ENCODE measurements at regions not wholly inside any gene's neighbourhood (a gene's known extent, or its start where the extent isn't known, plus 50 kb on each side); places are given as distances from the start of the nearest gene placed in this dataset.

GRCh38 chr4:54433686-54434085 lies 204.6 kb downstream of the PDGFRA start:
- no peaks in the 10 kb centered on the region for H4K20me1 ChIP-seq (ENCODE audit: insufficient read depth, low read length)
- H3K36me3 ChIP-seq (replicated peaks in 1 of 2; ENCODE audit: control insufficient read depth in 1 of 2, insufficient read depth in 2 of 2, low read length in 2 of 2), result no peaks in the 10 kb centered on the region
- ATAC-seq (no peak), FAIRE-seq (no peak), DNase-seq (ENCODE audit: low spot score) (no peak)
- POLR2A ChIA-PET, result no interaction called here
- H2AFZ ChIP-seq (ENCODE audit: low read length), result no peak overlapping the region
- no peak overlapping the region for H3K27ac ChIP-seq (ENCODE audit: extremely low read length, insufficient read depth, low read length)
- no peak overlapping the region for H3K9ac ChIP-seq (ENCODE audit: insufficient read depth, low read depth, low read length)
- H3K4me1 ChIP-seq (ENCODE audit: insufficient read depth, low read length), result no peaks in the 10 kb centered on the region
- H3K4me2 ChIP-seq (ENCODE audit: low read depth, low read length), result no peak overlapping the region
- CTCF ChIA-PET (ENCODE audit: low intra/inter-chr PET ratio, low total read pairs), result no interaction called here
- no peak overlapping the region for H3K4me3 ChIP-seq (replicated peaks in 1 of 3; ENCODE audit: insufficient read depth in 1 of 3, low read depth in 2 of 3, low read length in 3 of 3)
- intact Hi-C loops (cut with micrococcal nuclease; ENCODE audit: unreplicated experiment) (no loop called here), in situ Hi-C loops (cut with HindIII; ENCODE audit: extremely low pct_ligation_motif_present, low pct_unique_long_range_greater_than_20kb) (no loop called here)
- no peaks in the 10 kb centered on the region for H3K79me2 ChIP-seq (ENCODE audit: insufficient read depth, low read length)
- no peaks in the 10 kb centered on the region for H3K9me3 ChIP-seq (ENCODE audit: low read length)
- no peaks in the 10 kb centered on the region; a peak in 1 of 5 replicates for H3K27me3 ChIP-seq (ENCODE audit: control insufficient read depth in 1 of 2, insufficient read depth in 2 of 2, low read length in 2 of 2)
- 12% methylated on average over 3 of the region's 3 CpGs for WGBS (ENCODE audit: low lambda C conversion rate)
- 0 out of 2 replicates have a peak, but pooled peaks have one; percentile 9 for TF ChIP-seq CTCF (CRISPR knock-in tag; IDR thresholded peaks at IDR 0.05)
- TF ChIP-seq DDIT3 (CRISPR knock-in tag; IDR thresholded peaks at IDR 0.05), result no peak
- TF ChIP-seq SMARCC2 (IDR thresholded peaks at IDR 0.05), result no peak
- TF ChIP-seq SUZ12 (IDR thresholded peaks at IDR 0.05; ENCODE audit: low read depth, low read length), result no peak
- BruUV-seq (replicated peaks), result no TSS peak

GRCh38 chr4:54439831-54440243 lies 210.7 kb downstream of the PDGFRA start:
- 2% methylated on average over 6 of the region's 6 CpGs for WGBS (ENCODE audit: low lambda C conversion rate)
- ATAC-seq, result no peak
- no peak for TF ChIP-seq DNMT3B (CRISPR knock-in tag; conservative IDR thresholded peaks at IDR 0.05)
- no peak for TF ChIP-seq ELK4 (CRISPR knock-in tag; IDR thresholded peaks at IDR 0.05; ENCODE audit: borderline replicate concordance)
- no peak for TF ChIP-seq GATAD1 (CRISPR knock-in tag; IDR thresholded peaks at IDR 0.05)
- no peak for TF ChIP-seq SMYD3 (CRISPR knock-in tag; IDR thresholded peaks at IDR 0.05)
- no peak for TF ChIP-seq ZNF597 (CRISPR knock-in tag; IDR thresholded peaks at IDR 0.05)
- TF ChIP-seq MED8 (CRISPR knock-in tag; IDR thresholded peaks at IDR 0.05; ENCODE audit: insufficient replicate concordance), result no peak
- no peak for TF ChIP-seq ZNF225 (CRISPR knock-in tag; IDR thresholded peaks at IDR 0.05)
- TF ChIP-seq ZNF34 (CRISPR knock-in tag; IDR thresholded peaks at IDR 0.05; ENCODE audit: borderline replicate concordance), result no peak
- TF ChIP-seq TCF7L2 (IDR thresholded peaks at IDR 0.05; ENCODE audit: low read depth, low read length), result no peak
- TF ChIP-seq, protein P1, sequence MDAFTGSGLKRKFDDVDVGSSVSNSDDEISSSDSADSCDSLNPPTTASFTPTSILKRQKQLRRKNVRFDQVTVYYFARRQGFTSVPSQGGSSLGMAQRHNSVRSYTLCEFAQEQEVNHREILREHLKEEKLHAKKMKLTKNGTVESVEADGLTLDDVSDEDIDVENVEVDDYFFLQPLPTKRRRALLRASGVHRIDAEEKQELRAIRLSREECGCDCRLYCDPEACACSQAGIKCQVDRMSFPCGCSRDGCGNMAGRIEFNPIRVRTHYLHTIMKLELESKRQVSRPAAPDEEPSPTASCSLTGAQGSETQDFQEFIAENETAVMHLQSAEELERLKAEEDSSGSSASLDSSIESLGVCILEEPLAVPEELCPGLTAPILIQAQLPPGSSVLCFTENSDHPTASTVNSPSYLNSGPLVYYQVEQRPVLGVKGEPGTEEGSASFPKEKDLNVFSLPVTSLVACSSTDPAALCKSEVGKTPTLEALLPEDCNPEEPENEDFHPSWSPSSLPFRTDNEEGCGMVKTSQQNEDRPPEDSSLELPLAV (CRISPR knock-in tag; conservative IDR thresholded peaks at IDR 0.05; ENCODE audit: low read depth), result no peak

More at GRCh38 chr4:54439831-54440243, 210.7 kb downstream of the PDGFRA start:
- DNase-seq (ENCODE audit: low spot score) (no peak), FAIRE-seq (no peak)
- no peaks in the 10 kb centered on the region for H3K4me1 ChIP-seq (ENCODE audit: insufficient read depth, low read length)
- no peak overlapping the region for H3K4me2 ChIP-seq (ENCODE audit: low read depth, low read length)
- no TSS peak for BruUV-seq (replicated peaks)
- intact Hi-C loops (cut with micrococcal nuclease; ENCODE audit: unreplicated experiment), result no loop called here
- H3K27me3 ChIP-seq (ENCODE audit: control insufficient read depth in 1 of 2, insufficient read depth in 2 of 2, low read length in 2 of 2), result no peaks in the 10 kb centered on the region; a peak in 1 of 5 replicates
- no peak overlapping the region for H3K9ac ChIP-seq (ENCODE audit: insufficient read depth, low read depth, low read length)
- in situ Hi-C loops (cut with HindIII; ENCODE audit: extremely low pct_ligation_motif_present, low pct_unique_long_range_greater_than_20kb), result loop anchor here (5.0 kb wide), 1 partner anchor 118 kb away; no protein-coding TSS in a partner anchor
- H3K79me2 ChIP-seq (ENCODE audit: insufficient read depth, low read length), result no peaks in the 10 kb centered on the region
- H3K27ac ChIP-seq (ENCODE audit: extremely low read length, insufficient read depth, low read length), result no peak overlapping the region
- ChIA-PET CTCF (ENCODE audit: low intra/inter-chr PET ratio, low total read pairs) (no interaction called here), POLR2A (no interaction called here)
- H4K20me1 ChIP-seq (ENCODE audit: insufficient read depth, low read length), result no peaks in the 10 kb centered on the region
- H2AFZ ChIP-seq (ENCODE audit: low read length), result no peak overlapping the region
- no peaks in the 10 kb centered on the region for H3K9me3 ChIP-seq (ENCODE audit: low read length)
- no peak overlapping the region for H3K4me3 ChIP-seq (replicated peaks in 1 of 3; ENCODE audit: insufficient read depth in 1 of 3, low read depth in 2 of 3, low read length in 3 of 3)
- H3K36me3 ChIP-seq (replicated peaks in 1 of 2; ENCODE audit: control insufficient read depth in 1 of 2, insufficient read depth in 2 of 2, low read length in 2 of 2), result no peaks in the 10 kb centered on the region
